H9 (cell line): ENCODE measurements at regions not wholly inside any gene's neighbourhood (a gene's known extent, or its start where the extent isn't known, plus 50 kb on each side); places are given as distances from the start of the nearest gene placed in this dataset.

Experiments used
- DNase-seq: peaks from one replicate; pipeline ENCODE4 v3.0.0-alpha.2; 2017
- H2AFZ ChIP-seq: one replicate; pipeline ENCODE4 v1.6.1; 2013; ENCODE audit warnings: mild to moderate bottlenecking, low read length, control low read depth, moderate library complexity
- H2AK5ac ChIP-seq: 2 replicates; pipeline ENCODE4 v1.6.1; 2013; ENCODE audit warnings: low read length, control low read depth, mixed read lengths; ENCODE audit not compliant: insufficient read length
- H2BK120ac ChIP-seq: one replicate; pipeline ENCODE4 v1.6.1; 2013; ENCODE audit warnings: low read depth, mild to moderate bottlenecking, low read length, control low read depth, inconsistent platforms; ENCODE audit not compliant: poor library complexity, severe bottlenecking
- H2BK12ac ChIP-seq: 2 replicates; pipeline ENCODE4 v1.6.1; 2013; ENCODE audit warnings: low read length, control low read depth, mixed read lengths, low read depth; ENCODE audit not compliant: insufficient read length
- H2BK15ac ChIP-seq: 2 replicates; pipeline ENCODE4 v1.6.1; 2013; ENCODE audit warnings: low read depth, low read length, control low read depth
- H2BK20ac ChIP-seq: one replicate; pipeline ENCODE4 v1.6.1; 2013; ENCODE audit warnings: low read depth, mild to moderate bottlenecking, low read length, control low read depth, inconsistent platforms; ENCODE audit not compliant: poor library complexity, severe bottlenecking
- H2BK5ac ChIP-seq: 2 replicates; pipeline ENCODE4 v1.6.1; 2013; ENCODE audit warnings: low read length, control low read depth, mixed read lengths; ENCODE audit not compliant: insufficient read length
- H3K14ac ChIP-seq: 2 replicates; pipeline ENCODE4 v1.6.1; 2013; ENCODE audit warnings: low read length, control low read depth; ENCODE audit not compliant: insufficient read depth
- H3K18ac ChIP-seq: 2 replicates; pipeline ENCODE4 v1.6.1; 2013; ENCODE audit warnings: low read depth, mild to moderate bottlenecking, mixed read lengths, low read length, control low read depth; ENCODE audit not compliant: insufficient read length
- H3K23ac ChIP-seq: 2 replicates; pipeline ENCODE4 v1.6.1; 2013; ENCODE audit warnings: low read length, control low read depth, mixed read lengths, low read depth; ENCODE audit not compliant: insufficient read length
- H3K23me2 ChIP-seq: 2 replicates; pipeline ENCODE4 v1.6.1; 2013; ENCODE audit warnings: low read depth, mild to moderate bottlenecking, mixed read lengths, low read length, control low read depth; ENCODE audit not compliant: insufficient read length, poor library complexity, severe bottlenecking
- H3K27ac ChIP-seq: 2 replicates; pipeline ENCODE4 v1.5.1; 2013; ENCODE audit warnings: low read length, control low read depth, mixed read lengths, low read depth; ENCODE audit not compliant: insufficient read length
- H3K27me3 ChIP-seq: 2 replicates; pipeline ENCODE4 v1.6.1; 2013; ENCODE audit warnings: low read length, control low read depth, inconsistent platforms; ENCODE audit not compliant: insufficient read depth
- H3K4ac ChIP-seq: 2 replicates; pipeline ENCODE4 v1.6.1; 2013; ENCODE audit warnings: low read depth, mild to moderate bottlenecking, control low read depth, inconsistent platforms, low read length, moderate library complexity
- H3K4me1 ChIP-seq: 2 replicates; pipeline ENCODE4 v1.6.1; 2013; ENCODE audit warnings: low read length, control low read depth, inconsistent platforms; ENCODE audit not compliant: insufficient read depth
- H3K4me2 ChIP-seq: 2 replicates; pipeline ENCODE4 v1.6.1; 2013; ENCODE audit warnings: low read length, control low read depth, mixed read lengths; ENCODE audit not compliant: insufficient read length, insufficient read depth
- H3K56ac ChIP-seq: 2 replicates; pipeline ENCODE4 v1.6.1; 2013; ENCODE audit warnings: low read depth, mild to moderate bottlenecking, mixed read lengths, low read length, control low read depth; ENCODE audit not compliant: insufficient read length
- H3K79me1 ChIP-seq: 2 replicates; pipeline ENCODE4 v1.6.1; 2013; ENCODE audit warnings: low read depth, mild to moderate bottlenecking, moderate library complexity, low read length, control low read depth, inconsistent platforms; ENCODE audit not compliant: insufficient read depth, poor library complexity, severe bottlenecking
- H3K79me2 ChIP-seq: 2 replicates; pipeline ENCODE4 v1.6.1; 2013; ENCODE audit warnings: low read length, control low read depth, inconsistent platforms; ENCODE audit not compliant: insufficient read depth
- H3K9ac ChIP-seq: 2 replicates; pipeline ENCODE4 v1.6.1; 2013; ENCODE audit warnings: low read length, control low read depth, mixed read lengths; ENCODE audit not compliant: insufficient read length; ENCODE audit errors: extremely low read depth
- H3K9me3 ChIP-seq: one replicate; pipeline ENCODE4 v1.6.1; 2013; ENCODE audit warnings: low read depth, low read length, inconsistent platforms; ENCODE audit not compliant: control insufficient read depth
- H3T11ph ChIP-seq: one replicate; pipeline ENCODE4 v1.6.1; 2013; ENCODE audit warnings: mild to moderate bottlenecking, low read length, control low read depth, inconsistent platforms
- H4K20me1 ChIP-seq: one replicate; pipeline ENCODE4 v1.6.1; 2013; ENCODE audit not compliant: control insufficient read depth, insufficient read length, insufficient read depth
- H4K5ac ChIP-seq: 2 replicates; pipeline ENCODE4 v1.6.1; 2013; ENCODE audit warnings: low read depth, mild to moderate bottlenecking, mixed read lengths, low read length, control low read depth; ENCODE audit not compliant: insufficient read length
- H4K8ac ChIP-seq: replicated peaks from 2 replicates; pipeline ENCODE4 v1.6.1; 2013; ENCODE audit warnings: low read length, control low read depth, mixed read lengths, low read depth; ENCODE audit not compliant: insufficient read length
- H4K91ac ChIP-seq: 2 replicates; pipeline ENCODE4 v1.6.1; 2013; ENCODE audit warnings: low read depth, mild to moderate bottlenecking, moderate library complexity, mixed read lengths, low read length, control low read depth; ENCODE audit not compliant: insufficient read length
- H3K27ac Mint-ChIP-seq, 3 experiments: 2 replicates in 2 of 3; 3 replicates in 1 of 3; pipeline ENCODE4 v1.8.0; 2020 to 2021; ENCODE audit warnings: mixed read lengths in 3 of 3, mild to moderate bottlenecking in 1 of 3, moderate library complexity in 1 of 3
- H3K27me3 Mint-ChIP-seq: 2 replicates; pipeline ENCODE4 v1.8.0; 2021; ENCODE audit warnings: low read depth, mild to moderate bottlenecking, moderate library complexity, mixed read lengths
- H3K36me3 Mint-ChIP-seq, 3 experiments: 2 replicates in 2 of 3; 3 replicates in 1 of 3; pipeline ENCODE4 v1.8.0; 2020 to 2021; ENCODE audit warnings: low read depth in 3 of 3, mixed read lengths in 3 of 3; ENCODE audit not compliant: insufficient read depth in 1 of 3
- H3K4me1 Mint-ChIP-seq, 2 experiments: 2 replicates each; pipeline ENCODE4 v1.8.0; 2020; ENCODE audit warnings: mixed read lengths in 2 of 2
- H3K4me3 Mint-ChIP-seq, 2 experiments: 2 replicates in 1 of 2; 3 replicates in 1 of 2; pipeline ENCODE4 v1.8.0; 2020 to 2021; ENCODE audit warnings: mild to moderate bottlenecking in 2 of 2, mixed read lengths in 2 of 2, moderate library complexity in 1 of 2
- H3K9me3 Mint-ChIP-seq, 2 experiments: 2 replicates in 1 of 2; 3 replicates in 1 of 2; pipeline ENCODE4 v1.8.0; 2020; ENCODE audit warnings: mild to moderate bottlenecking in 2 of 2, mixed read lengths in 2 of 2, moderate library complexity in 1 of 2
- WGBS: extraction: QIAGEN DNeasy Blood & Tissue Kit; methylation state at CpG from one replicate; pipeline ENCODE4 v1.1.7; 2013; ENCODE audit warnings: missing lambda C conversion rate, low lambda C conversion rate, mixed read lengths; ENCODE audit not compliant: insufficient read length; ENCODE audit errors: extremely low coverage; 5-methylcytosine and 5-hydroxymethylcytosine counted together
- TF ChIP-seq, protein P1 (sequence below): fragments of 200-600 bp; sonication (generic); conservative IDR thresholded peaks from 3 replicates; pipeline ENCODE4 v1.8.0; 2021; ENCODE audit warnings: antibody characterized with exemption, mild to moderate bottlenecking

DNA sequence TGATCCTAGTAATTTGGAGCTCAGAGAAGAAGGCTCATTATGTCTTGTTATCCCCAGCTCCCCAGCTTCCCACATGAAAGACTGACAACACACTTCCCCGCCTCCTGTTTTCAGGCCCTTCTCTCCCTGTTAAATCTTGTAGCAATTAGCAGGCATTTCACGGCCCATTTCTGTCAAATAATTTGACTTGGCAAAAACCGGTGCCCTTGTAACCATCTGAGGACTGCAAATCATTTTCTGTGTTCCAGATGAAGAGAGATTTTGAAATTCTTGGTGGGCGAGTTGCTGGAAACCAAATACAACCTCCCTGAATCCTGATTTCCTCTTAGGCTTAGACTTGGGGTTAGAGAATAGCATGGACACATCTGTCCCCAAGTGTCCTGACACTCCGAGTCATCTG, 109.7 kb downstream of the MSX2 start:
- Histone ChIP-seq H3K14ac (no peak overlapping the region), H2BK120ac (no peak overlapping the region)

More for the DNA sequence above, 109.7 kb downstream of the MSX2 start:
- H3K4ac ChIP-seq = no peak overlapping the region
- no peak overlapping the region for H3K23ac ChIP-seq
- no peak overlapping the region for H3K27ac ChIP-seq
- TF ChIP-seq, protein P1, sequence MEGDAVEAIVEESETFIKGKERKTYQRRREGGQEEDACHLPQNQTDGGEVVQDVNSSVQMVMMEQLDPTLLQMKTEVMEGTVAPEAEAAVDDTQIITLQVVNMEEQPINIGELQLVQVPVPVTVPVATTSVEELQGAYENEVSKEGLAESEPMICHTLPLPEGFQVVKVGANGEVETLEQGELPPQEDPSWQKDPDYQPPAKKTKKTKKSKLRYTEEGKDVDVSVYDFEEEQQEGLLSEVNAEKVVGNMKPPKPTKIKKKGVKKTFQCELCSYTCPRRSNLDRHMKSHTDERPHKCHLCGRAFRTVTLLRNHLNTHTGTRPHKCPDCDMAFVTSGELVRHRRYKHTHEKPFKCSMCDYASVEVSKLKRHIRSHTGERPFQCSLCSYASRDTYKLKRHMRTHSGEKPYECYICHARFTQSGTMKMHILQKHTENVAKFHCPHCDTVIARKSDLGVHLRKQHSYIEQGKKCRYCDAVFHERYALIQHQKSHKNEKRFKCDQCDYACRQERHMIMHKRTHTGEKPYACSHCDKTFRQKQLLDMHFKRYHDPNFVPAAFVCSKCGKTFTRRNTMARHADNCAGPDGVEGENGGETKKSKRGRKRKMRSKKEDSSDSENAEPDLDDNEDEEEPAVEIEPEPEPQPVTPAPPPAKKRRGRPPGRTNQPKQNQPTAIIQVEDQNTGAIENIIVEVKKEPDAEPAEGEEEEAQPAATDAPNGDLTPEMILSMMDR = no peak
- H2AFZ ChIP-seq = no peak overlapping the region
- H3K27me3 ChIP-seq = no peaks in the 10 kb centered on the region
- no peak overlapping the region for H2BK5ac ChIP-seq
- no peaks in the 10 kb centered on the region for H3K9me3 ChIP-seq
- H4K5ac ChIP-seq = no peak overlapping the region
- H3K9ac ChIP-seq = no peak overlapping the region
- DNase-seq = no peak
- no peak overlapping the region for H2BK20ac ChIP-seq
- H2AK5ac ChIP-seq = no peak overlapping the region
- Mint-ChIP-seq H3K36me3 (no peaks in the 10 kb centered on the region), H3K27me3 (peaks cover 9% of the 10 kb centered on the region; the same call in 1 of the 2 replicates), H3K9me3 (no peaks in the 10 kb centered on the region), H3K4me3 (no peak overlapping the region), H3K27ac (no peak overlapping the region), H3K4me1 (0 out of 4 replicates have a peak, but pooled peaks cover 0 to 5% of the 10 kb centered on the region in 2 experiments)
- H4K91ac ChIP-seq = no peak overlapping the region
- no peaks in the 10 kb centered on the region for H3K23me2 ChIP-seq
- WGBS = no CpG with 5 or more reads among the region's 5 CpGs
- no peak overlapping the region for H2BK12ac ChIP-seq
- H3K18ac ChIP-seq = no peak overlapping the region
- no peaks in the 10 kb centered on the region for H3K4me1 ChIP-seq
- no peak overlapping the region for H2BK15ac ChIP-seq
- H3K79me2 ChIP-seq = no peaks in the 10 kb centered on the region
- no peak overlapping the region for H4K8ac ChIP-seq
- no peak overlapping the region for H3K4me2 ChIP-seq
- no peaks in the 10 kb centered on the region for H4K20me1 ChIP-seq
- no peak overlapping the region for H3K56ac ChIP-seq
- no peaks in the 10 kb centered on the region for H3K79me1 ChIP-seq
- H3T11ph ChIP-seq = no peak overlapping the region
